WI38 (cell line): ENCODE measurements at regions not wholly inside any gene's neighbourhood (a gene's known extent, or its start where the extent isn't known, plus 50 kb on each side); places are given as distances from the start of the nearest gene placed in this dataset.

Experiments used
- H3K4me3 ChIP-seq: 2 replicates; pipeline ENCODE4 v1.5.1; 2011; ENCODE audit warnings: low read depth, mild to moderate bottlenecking, control low read depth, low read length
- CTCF ChIP-seq: IDR thresholded peaks from 2 replicates; pipeline ENCODE4 v1.5.1; 2012; ENCODE audit warnings: low read depth, mild to moderate bottlenecking, control low read depth, low read length

- TF ChIP-seq CTCF, result no peak
- no peak overlapping the region for H3K4me3 ChIP-seq
Observed at GRCh38 chr6:120894077-120894476, 440.2 kb downstream of the TBC1D32 start.

DNA sequence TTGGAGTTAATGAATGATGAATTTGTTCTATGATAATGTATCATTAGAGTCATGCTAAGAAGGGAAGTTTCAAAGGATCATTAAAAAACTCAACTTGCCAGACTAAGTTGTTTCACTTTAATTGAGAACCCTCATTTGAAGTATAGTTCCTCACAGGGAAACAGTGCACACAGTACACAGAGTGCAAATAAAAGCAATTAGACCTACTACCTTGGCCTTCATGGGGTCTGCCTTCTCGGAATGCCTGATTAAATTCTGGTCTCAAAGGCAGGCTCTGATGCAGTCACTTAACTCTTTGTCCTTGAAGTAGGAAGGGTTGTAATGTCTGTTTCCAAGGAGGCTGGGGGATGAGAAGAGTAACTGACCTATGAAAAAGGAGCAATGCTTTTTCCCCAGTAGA, 457.3 kb downstream of the TBC1D32 start:
- H3K4me3 ChIP-seq, result no peak overlapping the region
- TF ChIP-seq CTCF, result no peak

DNA sequence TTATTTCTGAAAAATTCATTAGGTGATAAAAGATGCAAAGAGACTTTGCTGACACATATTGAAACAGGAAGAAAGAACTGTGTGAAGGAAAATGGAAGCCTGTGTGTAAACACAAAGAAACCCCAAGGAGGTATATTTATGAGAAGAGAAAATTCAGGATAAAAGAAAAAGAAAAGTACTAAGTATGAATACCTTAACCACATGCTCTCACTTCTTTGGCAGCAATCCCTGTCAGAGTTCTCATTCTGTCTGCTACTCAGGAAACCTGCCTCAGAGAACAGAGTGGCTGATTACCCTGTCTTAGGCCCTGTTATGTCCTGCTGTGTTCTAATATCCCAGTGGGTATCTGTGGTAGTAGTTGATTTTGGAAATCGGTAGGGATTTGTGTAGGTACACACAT, 457.9 kb downstream of the TBC1D32 start:
- TF ChIP-seq CTCF, result no peak
- H3K4me3 ChIP-seq, result no peak overlapping the region

DNA sequence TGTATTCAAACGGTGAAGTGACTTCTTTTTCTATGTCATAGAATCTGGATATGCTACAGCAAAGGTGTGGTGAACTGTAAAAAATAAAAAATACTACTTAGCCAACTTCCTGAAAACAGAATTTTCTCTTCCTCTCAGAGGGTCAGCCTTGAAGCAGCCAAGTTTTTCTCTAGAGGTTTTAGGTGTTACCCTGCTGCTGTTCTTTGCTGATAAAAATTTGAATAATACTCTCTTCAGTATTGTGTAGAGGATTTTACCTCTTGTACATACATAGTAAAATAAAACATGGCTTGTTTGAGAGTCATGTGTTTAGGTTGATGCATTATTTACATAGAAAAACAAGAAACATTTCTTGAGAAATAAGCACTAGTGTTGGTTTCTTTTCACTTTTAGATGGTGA, 458.4 kb downstream of the TBC1D32 start:
- no peak for TF ChIP-seq CTCF

DNA sequence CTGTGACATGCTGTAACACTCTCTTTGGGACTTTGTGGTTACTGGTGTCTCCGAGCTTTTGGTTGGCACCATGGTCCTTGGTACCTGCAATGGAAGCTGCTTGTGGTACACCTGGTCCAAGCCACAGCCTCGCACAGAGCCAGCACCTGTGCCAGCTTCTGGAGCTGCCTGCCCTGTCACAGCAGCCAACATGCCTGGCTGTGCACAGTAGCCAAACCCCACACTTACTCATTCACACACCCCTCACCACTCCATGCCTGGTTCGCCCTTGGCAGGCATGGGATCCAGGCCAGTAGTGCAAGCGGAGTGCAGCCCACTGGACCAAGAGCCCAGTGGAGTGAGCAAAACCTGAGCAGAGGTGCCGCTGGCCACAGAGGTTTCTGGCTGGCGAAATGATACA, 459.9 kb downstream of the TBC1D32 start:
- no peak for TF ChIP-seq CTCF

More for the DNA sequence above, 458.4 kb downstream of the TBC1D32 start:
- H3K4me3 ChIP-seq, result no peak overlapping the region

GRCh38 chr6:120873125-120873865, 461.0 kb downstream of the TBC1D32 start:
- no peak overlapping the region for H3K4me3 ChIP-seq
- TF ChIP-seq CTCF, result no peak

More for the DNA sequence above, 459.9 kb downstream of the TBC1D32 start:
- H3K4me3 ChIP-seq, result no peak overlapping the region

- no peak overlapping the region for H3K4me3 ChIP-seq
- TF ChIP-seq CTCF, result no peak
Observed at GRCh38 chr6:120872262-120872578, 462.1 kb downstream of the TBC1D32 start.
